Trophoblast cell (in vitro differentiated cells and primary cell): ENCODE measurements at regions not wholly inside any gene's neighbourhood (a gene's known extent, or its start where the extent isn't known, plus 50 kb on each side); places are given as distances from the start of the nearest gene placed in this dataset.

Experiments used
- DNase-seq, 2 donors: peaks; one replicate each; pipeline ENCODE4 v3.0.0-alpha.2; 2016
- H2AFZ ChIP-seq: 2 replicates; pipeline ENCODE4 v1.6.1; 2013; ENCODE audit warnings: low read length, moderate library complexity, mild to moderate bottlenecking; ENCODE audit not compliant: insufficient read depth, poor library complexity
- H2AK5ac ChIP-seq: 2 replicates; pipeline ENCODE4 v1.6.1; 2013; ENCODE audit warnings: mild to moderate bottlenecking, low read length
- H2BK120ac ChIP-seq: 2 replicates; pipeline ENCODE4 v1.6.1; 2013; ENCODE audit warnings: low read length, mild to moderate bottlenecking, moderate library complexity; ENCODE audit not compliant: insufficient read depth, poor library complexity
- H2BK12ac ChIP-seq: 2 replicates; pipeline ENCODE4 v1.6.1; 2013; ENCODE audit warnings: mild to moderate bottlenecking, low read length, moderate library complexity
- H2BK5ac ChIP-seq: 2 replicates; pipeline ENCODE4 v1.6.1; 2013; ENCODE audit warnings: low read length, low read depth, moderate library complexity, mild to moderate bottlenecking; ENCODE audit not compliant: poor library complexity
- H3K14ac ChIP-seq: 2 replicates; pipeline ENCODE4 v1.6.1; 2013; ENCODE audit warnings: mild to moderate bottlenecking, low read length
- H3K18ac ChIP-seq: 2 replicates; pipeline ENCODE4 v1.6.1; 2013; ENCODE audit warnings: mild to moderate bottlenecking, low read length
- H3K23ac ChIP-seq: 2 replicates; pipeline ENCODE4 v1.6.1; 2013; ENCODE audit warnings: low read length
- H3K27ac ChIP-seq: 2 replicates; pipeline ENCODE4 v1.5.1; 2013; ENCODE audit warnings: low read depth, mild to moderate bottlenecking, inconsistent platforms, low read length, moderate library complexity
- H3K27me3 ChIP-seq: 2 replicates; pipeline ENCODE4 v1.6.1; 2013; ENCODE audit warnings: inconsistent platforms, mild to moderate bottlenecking, low read length, moderate library complexity; ENCODE audit not compliant: insufficient read depth
- H3K36me3 ChIP-seq, 2 experiments: 1 replicate in 1 of 2; 2 replicates in 1 of 2; pipeline ENCODE4 v1.6.1; 2013; ENCODE audit warnings: low read length in 2 of 2, mild to moderate bottlenecking in 2 of 2, moderate library complexity in 1 of 2; ENCODE audit not compliant: insufficient read depth in 2 of 2, control insufficient read depth in 1 of 2
- H3K4ac ChIP-seq: 2 replicates; pipeline ENCODE4 v1.6.1; 2013; ENCODE audit warnings: low read depth, mild to moderate bottlenecking, low read length, moderate library complexity
- H3K4me1 ChIP-seq, 2 experiments: 1 replicate in 1 of 2; 2 replicates in 1 of 2; pipeline ENCODE4 v1.6.1; 2013; ENCODE audit warnings: low read length in 2 of 2, mild to moderate bottlenecking in 2 of 2, moderate library complexity in 1 of 2; ENCODE audit not compliant: insufficient read depth in 2 of 2, control insufficient read depth in 1 of 2
- H3K4me2 ChIP-seq: 2 replicates; pipeline ENCODE4 v1.6.1; 2013; ENCODE audit warnings: inconsistent platforms, mild to moderate bottlenecking, low read length, moderate library complexity
- H3K4me3 ChIP-seq: 2 replicates; pipeline ENCODE4 v1.5.1; 2013; ENCODE audit warnings: mild to moderate bottlenecking, low read depth, low read length, inconsistent platforms
- H3K79me1 ChIP-seq: one replicate; pipeline ENCODE4 v1.6.1; 2013; ENCODE audit warnings: low read length
- H3K79me2 ChIP-seq: 2 replicates; pipeline ENCODE4 v1.6.1; 2013; ENCODE audit warnings: low read length, mild to moderate bottlenecking; ENCODE audit not compliant: control insufficient read depth, insufficient read depth, poor library complexity
- H3K9ac ChIP-seq: 2 replicates; pipeline ENCODE4 v1.6.1; 2013; ENCODE audit warnings: mild to moderate bottlenecking, low read length
- H3K9me3 ChIP-seq: 2 replicates; pipeline ENCODE4 v1.6.1; 2013; ENCODE audit warnings: low read depth, mild to moderate bottlenecking, control low read depth, inconsistent platforms, low read length; ENCODE audit not compliant: insufficient read depth
- H4K12ac ChIP-seq: 2 replicates; pipeline ENCODE4 v1.6.1; 2013; ENCODE audit warnings: low read depth, mild to moderate bottlenecking, low read length, moderate library complexity
- H4K8ac ChIP-seq: 2 replicates; pipeline ENCODE4 v1.6.1; 2013; ENCODE audit warnings: low read depth, mild to moderate bottlenecking, low read length, moderate library complexity
- H4K91ac ChIP-seq: one replicate; pipeline ENCODE4 v1.6.1; 2013; ENCODE audit warnings: low read depth, mild to moderate bottlenecking, low read length, moderate library complexity
- WGBS: extraction: QIAGEN DNeasy Blood & Tissue Kit; methylation state at CpG from one replicate; pipeline ENCODE4 v1.1.7; 2013; ENCODE audit warnings: missing lambda C conversion rate; ENCODE audit not compliant: insufficient read length, insufficient coverage; ENCODE audit errors: extremely low coverage; 5-methylcytosine and 5-hydroxymethylcytosine counted together

- H3K9me3 ChIP-seq, result no peaks in the 10 kb centered on the region
- WGBS, result 100% methylated on average over 2 of the region's 8 CpGs
- no peak overlapping the region for H3K4me2 ChIP-seq
- no peak overlapping the region for H3K18ac ChIP-seq
- H3K4ac ChIP-seq, result no peak overlapping the region
- H4K91ac ChIP-seq, result no peak overlapping the region
- no peaks in the 10 kb centered on the region for H3K79me2 ChIP-seq
- no peak overlapping the region for H2BK12ac ChIP-seq
- no peak overlapping the region for H3K27ac ChIP-seq
- H2AFZ ChIP-seq, result no peak overlapping the region
- H3K4me3 ChIP-seq, result no peak overlapping the region
- no peaks in the 10 kb centered on the region for H3K36me3 ChIP-seq
- no peak overlapping the region for H2BK5ac ChIP-seq
- H3K4me1 ChIP-seq, result no peaks in the 10 kb centered on the region
- H3K14ac ChIP-seq, result no peak overlapping the region
- H3K79me1 ChIP-seq, result no peaks in the 10 kb centered on the region
- no peak overlapping the region for H4K8ac ChIP-seq
- H2AK5ac ChIP-seq, result no peak overlapping the region
- no peak overlapping the region for H3K23ac ChIP-seq
- H3K27me3 ChIP-seq, result no peaks in the 10 kb centered on the region
- no peak overlapping the region for H2BK120ac ChIP-seq
- DNase-seq, result no peak
- H4K12ac ChIP-seq, result no peak overlapping the region
- H3K9ac ChIP-seq, result no peak overlapping the region
These were observed 62.9 kb upstream of the HDGFL1 start for GRCh38 chr6:22506496-22506895.

GRCh38 chr6:22512686-22513427, 56.5 kb upstream of the HDGFL1 start:
- Histone ChIP-seq H3K27me3 (no peaks in the 10 kb centered on the region), H3K79me1 (no peaks in the 10 kb centered on the region), H3K18ac (no peak overlapping the region), H4K12ac (no peak overlapping the region), H3K4me1 (no peaks in the 10 kb centered on the region), H2AK5ac (no peak overlapping the region), H4K91ac (no peak overlapping the region), H2BK120ac (no peak overlapping the region), H3K9me3 (no peaks in the 10 kb centered on the region), H2BK12ac (peak overlapping the region; percentile 22), H4K8ac (no peak overlapping the region), H3K27ac (no peak overlapping the region), H3K4ac (no peak overlapping the region), H3K79me2 (no peaks in the 10 kb centered on the region), H3K4me3 (no peak overlapping the region), H3K9ac (no peak overlapping the region), H2BK5ac (no peak overlapping the region), H3K14ac (no peak overlapping the region), H3K36me3 (no peaks in the 10 kb centered on the region), H3K4me2 (no peak overlapping the region), H3K23ac (no peak overlapping the region), H2AFZ (no peak overlapping the region)
- DNase-seq, result no peak
- no CpG with 5 or more reads among the region's 9 CpGs for WGBS

- no peak for DNase-seq
- Histone ChIP-seq H4K8ac (no peak overlapping the region), H3K36me3 (no peaks in the 10 kb centered on the region), H2BK12ac (no peak overlapping the region), H3K27me3 (no peaks in the 10 kb centered on the region), H2AFZ (no peak overlapping the region), H3K18ac (no peak overlapping the region), H3K4me1 (no peaks in the 10 kb centered on the region), H3K9me3 (no peaks in the 10 kb centered on the region), H2AK5ac (no peak overlapping the region), H3K4me3 (no peak overlapping the region), H4K12ac (no peak overlapping the region), H2BK5ac (no peak overlapping the region), H3K79me2 (no peaks in the 10 kb centered on the region), H3K4me2 (no peak overlapping the region), H3K4ac (no peak overlapping the region), H2BK120ac (no peak overlapping the region), H3K79me1 (no peaks in the 10 kb centered on the region), H3K23ac (no peak overlapping the region), H4K91ac (no peak overlapping the region), H3K14ac (no peak overlapping the region), H3K27ac (no peak overlapping the region), H3K9ac (no peak overlapping the region)
- no CpG with 5 or more reads among the region's 9 CpGs for WGBS
These were observed 55.7 kb upstream of the HDGFL1 start for GRCh38 chr6:22513667-22514066.

- Histone ChIP-seq H4K91ac (no peak overlapping the region), H3K23ac (no peak overlapping the region), H3K27ac (no peak overlapping the region), H3K79me1 (no peaks in the 10 kb centered on the region), H3K9ac (no peak overlapping the region), H3K4ac (no peak overlapping the region), H4K8ac (no peak overlapping the region), H3K9me3 (no peaks in the 10 kb centered on the region), H2AFZ (no peak overlapping the region), H3K18ac (no peak overlapping the region), H4K12ac (no peak overlapping the region), H3K4me2 (no peak overlapping the region), H3K4me3 (no peak overlapping the region), H2BK5ac (no peak overlapping the region), H3K79me2 (no peaks in the 10 kb centered on the region), H2BK12ac (no peak overlapping the region), H3K36me3 (no peaks in the 10 kb centered on the region), H2BK120ac (no peak overlapping the region), H3K14ac (no peak overlapping the region), H3K27me3 (no peaks in the 10 kb centered on the region), H2AK5ac (no peak overlapping the region), H3K4me1 (no peaks in the 10 kb centered on the region)
- DNase-seq, result no peak
- WGBS, result no CpG with 5 or more reads among the region's 2 CpGs
These were observed 50.1 kb upstream of the HDGFL1 start for GRCh38 chr6:22519237-22519636.
